ENCODE measurements at regions not wholly inside any gene's neighbourhood (a gene's known extent, or its start where the extent isn't known, plus 50 kb on each side); places are given as distances from the start of the nearest gene placed in this dataset.

DNA sequence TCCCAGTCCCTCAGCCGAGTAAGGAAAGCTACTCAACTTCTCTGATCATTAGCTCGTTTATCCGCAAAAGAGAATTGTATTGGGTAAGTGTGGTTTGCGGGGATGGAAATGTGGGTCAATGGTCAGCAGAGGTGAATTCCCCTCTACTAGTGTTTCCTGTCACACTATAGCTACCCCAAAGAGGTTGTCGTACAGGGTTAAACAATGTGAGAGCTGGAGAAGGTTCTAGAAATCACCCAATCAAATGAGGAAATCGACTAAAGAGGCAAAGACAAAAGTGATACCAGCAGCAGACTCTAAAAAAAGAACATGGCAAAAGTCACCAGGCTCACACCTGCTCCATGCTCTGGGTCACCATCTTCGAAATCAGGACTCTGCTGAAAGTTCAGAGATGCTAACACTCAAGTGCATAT is 144.7 kb upstream of the ITGA4 start:
- H3K36me3 Mint-ChIP-seq (ENCODE audit: low read depth), result no peaks in the 10 kb centered on the region
- peak; percentile 66 for DNase-seq
- H3K4me1 Mint-ChIP-seq, result peaks cover 50% of the 10 kb centered on the region
- peak overlapping the region; percentile 90 for H3K27ac Mint-ChIP-seq
- peak overlapping the region; percentile 67 for H3K4me3 Mint-ChIP-seq
- ChIA-PET POLR2A (interaction anchor here (0.7 to 11.8 kb wide), 23 partner anchors 8 to 333 kb away, joined by 3 to 611 read pairs (median 7); partner anchors contain the start of gene ITGA4), CTCF (interaction anchor here (0.8 to 7.4 kb wide), 10 partner anchors 8 to 332 kb away, joined by 3 to 59 read pairs (median 4); partner anchors contain the start of genes ITGA4 and UBE2E3)
- H3K9me3 Mint-ChIP-seq, result no peaks in the 10 kb centered on the region
- H3K27me3 Mint-ChIP-seq, result no peaks in the 10 kb centered on the region

DNA sequence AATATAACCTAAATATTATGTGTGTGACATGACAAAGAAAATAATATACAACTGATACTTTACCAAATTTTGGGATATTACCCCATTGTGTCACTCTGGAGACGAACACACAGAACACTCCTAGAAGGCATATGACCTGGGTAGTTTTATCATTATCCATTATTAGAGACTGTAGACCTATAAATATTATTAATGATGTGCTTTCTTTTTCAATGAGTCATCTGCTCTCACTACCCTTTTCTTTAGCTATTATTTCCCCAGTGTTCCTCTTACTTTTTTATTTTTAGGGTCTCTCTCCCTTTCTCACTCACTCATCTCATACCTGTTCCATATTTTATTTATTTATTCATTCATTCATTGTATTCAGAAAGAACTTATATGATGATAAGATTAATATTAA is 143.3 kb upstream of the ITGA4 start:
- DNase-seq, result no peak
- no peaks in the 10 kb centered on the region for H3K27me3 Mint-ChIP-seq
- no peaks in the 10 kb centered on the region for H3K36me3 Mint-ChIP-seq (ENCODE audit: low read depth)
- CTCF ChIA-PET, result interaction anchor here (1.2 to 7.4 kb wide), 3 partner anchors 26 to 143 kb away, joined by 3 to 59 read pairs (median 3); partner anchors contain the start of gene ITGA4
- H3K4me1 Mint-ChIP-seq, result peaks cover 37% of the 10 kb centered on the region
- peak overlapping the region; percentile 90 for H3K27ac Mint-ChIP-seq
- no peaks in the 10 kb centered on the region for H3K9me3 Mint-ChIP-seq
- no peak overlapping the region for H3K4me3 Mint-ChIP-seq
- POLR2A ChIA-PET, result interaction anchor here (0.8 to 11.8 kb wide), 10 partner anchors 8 to 188 kb away, joined by 3 to 611 read pairs (median 10); partner anchors contain the start of gene ITGA4

DNA sequence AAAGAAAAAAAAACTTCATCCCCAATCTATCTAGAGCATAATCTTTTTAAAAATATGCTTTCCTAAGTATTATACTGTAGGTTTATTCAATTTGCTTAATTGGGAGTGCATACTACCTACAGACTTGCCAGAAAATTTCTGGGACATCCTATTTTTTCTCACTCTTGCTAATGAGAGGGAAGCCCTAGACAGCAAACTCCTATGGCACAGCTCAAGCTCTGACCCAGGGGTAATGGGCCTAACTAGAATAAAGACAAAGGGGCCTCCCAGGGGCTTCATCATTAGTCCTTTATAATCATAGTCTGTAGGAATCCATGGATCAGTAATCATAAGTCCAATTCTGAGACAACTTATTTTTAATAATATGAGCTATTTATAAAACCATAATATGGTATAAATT is 142.6 kb upstream of the ITGA4 start:
- CTCF ChIA-PET, result interaction anchor here (1.2 to 7.4 kb wide), 3 partner anchors 25 to 143 kb away, joined by 3 to 59 read pairs (median 3); partner anchors contain the start of gene ITGA4
- DNase-seq, result no peak
- POLR2A ChIA-PET, result interaction anchor here (0.8 to 11.8 kb wide), 7 partner anchors 9 to 189 kb away, joined by 3 to 611 read pairs (median 16); partner anchors contain the start of gene ITGA4
- no peaks in the 10 kb centered on the region for H3K9me3 Mint-ChIP-seq
- no peaks in the 10 kb centered on the region for H3K27me3 Mint-ChIP-seq
- H3K4me3 Mint-ChIP-seq, result no peak overlapping the region
- H3K27ac Mint-ChIP-seq, result peak overlapping the region; percentile 90
- peaks cover 2% of the 10 kb centered on the region for H3K36me3 Mint-ChIP-seq (ENCODE audit: low read depth)
- H3K4me1 Mint-ChIP-seq, result peaks cover 33% of the 10 kb centered on the region

DNA sequence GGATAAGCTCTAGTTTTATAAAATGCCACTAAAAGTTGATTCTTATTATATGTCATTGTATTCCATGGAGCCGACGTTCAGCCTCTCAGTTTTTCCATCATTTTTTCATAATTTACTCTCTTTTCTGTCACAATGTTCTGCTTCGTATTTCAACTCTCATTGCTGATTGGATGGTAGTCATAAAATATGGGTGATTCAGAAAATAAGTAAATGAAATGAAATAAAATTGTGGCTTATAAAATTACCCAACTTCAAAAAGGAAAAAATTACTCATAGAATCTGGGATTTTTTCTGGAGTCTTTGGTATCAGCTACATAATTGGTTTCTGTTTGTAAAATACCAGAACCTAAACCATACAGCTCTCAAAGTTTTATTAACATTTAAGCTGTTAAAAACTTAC is 139.7 kb upstream of the ITGA4 start:
- Mint-ChIP-seq H3K27ac (no peak overlapping the region), H3K36me3 (ENCODE audit: low read depth) (peaks cover 10% of the 10 kb centered on the region), H3K4me1 (peaks cover 22% of the 10 kb centered on the region), H3K9me3 (no peaks in the 10 kb centered on the region), H3K27me3 (no peaks in the 10 kb centered on the region), H3K4me3 (no peak overlapping the region)
- no peak for DNase-seq
- ChIA-PET CTCF (interaction anchor here (0.8 to 2.1 kb wide), 2 partner anchors 10 to 173 kb away, joined by 3 to 6 read pairs; no protein-coding TSS in a partner anchor), POLR2A (interaction anchor here (1.3 kb wide), 1 partner anchor 139 kb away, joined by 3 read pairs; the partner anchor contains the start of gene ITGA4)

DNA sequence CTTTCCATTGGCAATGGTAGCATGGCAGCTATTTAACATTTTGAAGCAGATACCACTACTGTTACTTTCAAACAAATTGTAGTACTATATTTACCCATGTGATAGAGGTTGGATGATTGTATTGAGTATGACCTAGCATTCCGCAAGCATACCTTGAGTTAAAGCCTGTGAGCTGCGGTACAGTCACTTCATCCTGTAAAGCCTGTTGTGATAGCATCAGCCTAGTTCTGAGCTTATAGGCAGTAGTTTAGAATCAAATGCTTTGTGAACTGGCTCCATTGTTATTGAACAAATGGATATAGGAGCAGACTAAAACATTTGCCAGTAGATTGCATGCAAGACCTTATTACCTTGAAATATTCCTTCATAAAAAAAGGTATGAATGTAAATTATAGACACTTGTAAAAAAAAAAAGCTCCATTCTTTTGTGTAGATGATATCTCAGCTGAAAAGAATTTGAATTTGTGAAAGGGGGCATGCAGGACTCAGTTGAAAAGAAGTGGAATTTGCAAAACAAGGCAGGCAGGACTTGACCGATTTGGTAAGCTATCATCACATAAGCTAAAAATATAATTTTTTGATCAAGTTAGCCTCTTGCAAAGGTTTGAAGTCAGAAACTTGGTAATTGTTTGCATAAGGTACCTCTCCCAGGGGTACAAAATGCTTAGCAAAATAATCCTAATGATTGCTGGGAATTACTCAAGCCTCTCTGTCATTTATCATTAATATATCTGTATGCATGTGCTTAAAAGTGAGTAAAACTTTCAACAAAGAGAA is 138.5 kb upstream of the ITGA4 start:
- Mint-ChIP-seq H3K4me3 (no peak overlapping the region), H3K4me1 (peaks cover 10% of the 10 kb centered on the region), H3K9me3 (peaks cover 7% of the 10 kb centered on the region), H3K36me3 (ENCODE audit: low read depth) (peaks cover 18% of the 10 kb centered on the region), H3K27me3 (no peaks in the 10 kb centered on the region), H3K27ac (no peak overlapping the region)
- ChIA-PET POLR2A (interaction anchor here (0.9 to 1.9 kb wide), 6 partner anchors 9 to 153 kb away, joined by 3 to 6 read pairs (median 3); partner anchors contain the start of gene ITGA4), CTCF (interaction anchor here (0.8 to 2.1 kb wide), 3 partner anchors 8 to 396 kb away, joined by 3 to 6 read pairs (median 3); no protein-coding TSS in a partner anchor)
- DNase-seq, result no peak

DNA sequence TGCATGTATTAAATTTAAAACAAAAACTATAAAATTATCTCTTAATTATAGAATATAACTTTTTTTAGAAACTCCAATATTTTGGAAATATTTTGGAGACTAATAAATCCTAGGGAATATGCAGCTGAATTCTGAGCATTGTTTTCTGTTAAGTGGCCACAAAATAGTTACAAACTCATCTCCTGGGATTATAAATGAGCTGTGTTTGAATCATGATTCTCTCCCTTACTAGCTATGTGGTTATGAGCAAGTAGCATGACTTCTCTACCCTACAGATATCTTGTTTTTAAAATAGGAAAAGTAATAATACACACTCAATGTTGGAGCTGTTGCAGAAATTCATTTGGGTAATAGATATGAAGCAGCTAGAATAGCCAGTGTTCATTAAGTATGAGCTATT is 137.9 kb upstream of the ITGA4 start:
- H3K36me3 Mint-ChIP-seq (ENCODE audit: low read depth), result peaks cover 22% of the 10 kb centered on the region
- H3K27me3 Mint-ChIP-seq, result no peaks in the 10 kb centered on the region
- no peak for DNase-seq
- H3K4me1 Mint-ChIP-seq, result peaks cover 5% of the 10 kb centered on the region
- ChIA-PET POLR2A (interaction anchor here (0.9 to 1.9 kb wide), 3 partner anchors 14 to 137 kb away, joined by 3 to 5 read pairs (median 3); partner anchors contain the start of gene ITGA4), CTCF (interaction anchor here (0.6 to 2.1 kb wide), 5 partner anchors 8 to 416 kb away, joined by 3 to 6 read pairs (median 3); no protein-coding TSS in a partner anchor)
- no peak overlapping the region for H3K27ac Mint-ChIP-seq
- H3K9me3 Mint-ChIP-seq, result peaks cover 10% of the 10 kb centered on the region
- H3K4me3 Mint-ChIP-seq, result no peak overlapping the region

DNA sequence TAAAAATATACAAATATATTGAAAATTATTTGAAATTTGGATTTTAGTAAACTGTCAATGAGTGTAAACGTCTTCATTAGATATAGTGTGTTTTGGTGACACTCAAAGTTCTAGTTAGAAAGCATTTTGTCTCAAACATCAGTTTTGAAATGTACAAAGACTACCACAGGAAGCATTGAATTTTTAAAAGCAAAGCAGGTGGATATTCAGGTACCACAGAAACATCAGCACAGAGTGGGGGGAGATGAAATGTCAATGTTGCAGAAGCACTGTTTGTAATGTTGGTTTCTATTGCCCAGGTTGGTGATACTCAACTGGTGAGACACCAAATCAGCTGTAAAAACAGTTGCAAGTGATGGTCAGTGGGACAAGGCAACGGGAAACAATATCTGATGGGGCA is 136.5 kb upstream of the ITGA4 start:
- ChIA-PET CTCF (interaction anchor here (1.4 kb wide), 1 partner anchor 47 kb away, joined by 4 read pairs; no protein-coding TSS in a partner anchor), POLR2A (interaction anchor here (1.1 to 1.9 kb wide), 3 partner anchors 22 to 136 kb away, joined by 3 to 5 read pairs (median 3); partner anchors contain the start of gene ITGA4)
- H3K4me1 Mint-ChIP-seq, result peaks cover 3% of the 10 kb centered on the region
- H3K27me3 Mint-ChIP-seq, result no peaks in the 10 kb centered on the region
- peaks cover 25% of the 10 kb centered on the region for H3K36me3 Mint-ChIP-seq (ENCODE audit: low read depth)
- H3K4me3 Mint-ChIP-seq, result no peak overlapping the region
- H3K9me3 Mint-ChIP-seq, result peaks cover 12% of the 10 kb centered on the region
- DNase-seq, result no peak
- no peak overlapping the region for H3K27ac Mint-ChIP-seq

DNA sequence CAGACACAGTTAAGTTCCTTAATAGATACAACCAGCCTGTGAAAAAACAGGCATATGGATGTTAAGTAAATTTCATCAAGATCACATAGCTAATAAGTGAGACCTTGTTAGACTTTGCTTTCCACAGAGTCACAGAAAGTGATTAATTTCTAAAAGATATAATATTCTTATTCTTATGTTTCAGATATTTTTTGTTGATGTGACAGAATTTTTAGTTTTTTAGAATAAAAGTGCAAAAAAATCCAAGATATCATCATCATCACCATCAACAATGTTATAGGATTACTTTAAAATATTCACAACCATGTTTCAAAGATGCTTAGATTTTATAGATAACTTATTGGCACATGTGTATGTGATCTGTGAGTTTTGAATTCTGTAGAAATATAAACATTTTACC is 132.3 kb upstream of the ITGA4 start:
- CTCF ChIA-PET, result no interaction called here

DNA sequence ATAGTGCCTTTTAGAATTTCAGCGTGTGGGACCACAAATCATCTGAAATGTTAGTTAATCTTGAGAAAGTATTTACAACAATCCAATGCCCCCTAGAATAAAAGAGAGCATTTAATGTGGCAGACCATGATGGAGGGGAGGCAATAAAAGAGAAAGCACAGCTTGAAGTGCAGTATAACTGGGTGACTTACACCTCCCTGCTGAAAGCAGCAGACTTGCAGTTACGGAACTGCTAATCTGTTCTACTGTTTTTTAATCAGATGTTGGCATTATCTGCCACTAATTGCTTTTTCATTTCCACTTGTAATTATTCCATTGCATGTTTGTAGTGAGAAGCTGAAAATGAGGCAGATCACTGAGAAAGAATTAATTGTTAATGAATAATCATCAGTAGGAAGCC is 130.5 kb upstream of the ITGA4 start:
- H3K27me3 Mint-ChIP-seq, result no peaks in the 10 kb centered on the region
- peaks cover 2% of the 10 kb centered on the region for H3K4me1 Mint-ChIP-seq
- H3K36me3 Mint-ChIP-seq (ENCODE audit: low read depth), result peaks cover 51% of the 10 kb centered on the region
- no peak overlapping the region for H3K27ac Mint-ChIP-seq
- DNase-seq, result no peak
- no peak overlapping the region for H3K4me3 Mint-ChIP-seq
- POLR2A ChIA-PET, result no interaction called here
- peaks cover 38% of the 10 kb centered on the region for H3K9me3 Mint-ChIP-seq
- CTCF ChIA-PET, result interaction anchor here (1.8 kb wide), 1 partner anchor 8 kb away, joined by 6 read pairs; no protein-coding TSS in a partner anchor

More for the DNA sequence above, 132.3 kb upstream of the ITGA4 start:
- POLR2A ChIA-PET, result interaction anchor here (2.6 kb wide), 1 partner anchor 13 kb away, joined by 9 read pairs; no protein-coding TSS in a partner anchor
- no peak overlapping the region for H3K27ac Mint-ChIP-seq
- peaks cover 47% of the 10 kb centered on the region for H3K36me3 Mint-ChIP-seq (ENCODE audit: low read depth)
- no peak overlapping the region for H3K4me3 Mint-ChIP-seq
- no peaks in the 10 kb centered on the region for H3K27me3 Mint-ChIP-seq
- DNase-seq, result no peak
- peaks cover 30% of the 10 kb centered on the region for H3K9me3 Mint-ChIP-seq
- H3K4me1 Mint-ChIP-seq, result peaks cover 3% of the 10 kb centered on the region

DNA sequence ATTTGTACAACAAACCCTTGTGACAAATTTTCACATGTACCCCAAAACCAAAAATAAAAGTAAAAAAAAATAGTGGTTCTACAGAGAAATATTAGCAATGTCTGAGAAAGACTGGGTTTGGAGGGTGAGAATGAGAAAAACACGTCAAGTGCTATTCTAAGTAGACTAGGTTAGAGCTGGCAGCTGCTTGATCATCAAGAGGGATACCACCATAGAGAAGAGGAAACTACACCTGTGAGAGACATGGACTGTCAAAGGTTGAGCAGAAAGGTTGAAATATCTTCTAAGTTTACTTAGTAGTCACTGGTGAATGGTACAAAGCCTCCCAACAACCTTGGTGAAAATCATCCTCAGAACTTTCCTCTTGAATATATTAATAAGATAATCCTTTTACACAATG is 126.9 kb upstream of the ITGA4 start:
- Mint-ChIP-seq H3K4me1 (peaks cover 12% of the 10 kb centered on the region), H3K36me3 (ENCODE audit: low read depth) (peaks cover 42% of the 10 kb centered on the region), H3K27ac (no peak overlapping the region), H3K27me3 (no peaks in the 10 kb centered on the region), H3K4me3 (no peak overlapping the region), H3K9me3 (peaks cover 31% of the 10 kb centered on the region)
- POLR2A ChIA-PET, result interaction anchor here (1.1 kb wide), 1 partner anchor 20 kb away, joined by 3 read pairs; no protein-coding TSS in a partner anchor
- CTCF ChIA-PET, result no interaction called here
- DNase-seq, result no peak

DNA sequence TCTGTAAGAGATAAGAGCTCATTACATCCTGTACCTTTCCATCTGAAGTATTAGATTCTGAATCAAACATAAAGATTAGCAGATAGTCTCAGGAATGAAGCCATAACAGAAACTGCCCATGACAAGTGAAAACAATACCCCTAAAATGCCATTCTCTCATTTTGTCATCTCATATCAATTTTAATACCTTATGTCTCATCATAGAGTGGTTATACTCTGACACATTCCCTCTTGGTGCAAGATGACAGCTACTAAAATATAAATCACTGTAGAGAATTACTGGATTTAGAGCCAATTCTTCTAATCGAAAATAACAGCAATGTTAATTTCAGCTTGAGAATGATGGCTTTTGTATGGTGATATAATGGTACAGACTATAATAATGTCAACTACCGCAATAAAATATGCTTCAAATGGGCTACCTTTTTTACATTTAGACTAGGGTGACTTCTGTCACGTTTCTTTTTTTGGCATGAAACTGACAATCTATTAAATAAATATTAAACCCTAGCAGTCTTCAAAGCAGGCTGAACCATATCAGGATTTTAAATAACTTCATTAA is 125.1 kb upstream of the ITGA4 start:
- H3K4me1 Mint-ChIP-seq, result peaks cover 10% of the 10 kb centered on the region
- no peaks in the 10 kb centered on the region for H3K27me3 Mint-ChIP-seq
- ChIA-PET CTCF (no interaction called here), POLR2A (no interaction called here)
- H3K27ac Mint-ChIP-seq, result no peak overlapping the region
- peaks cover 31% of the 10 kb centered on the region for H3K9me3 Mint-ChIP-seq
- H3K36me3 Mint-ChIP-seq (ENCODE audit: low read depth), result peaks cover 35% of the 10 kb centered on the region
- no peak for DNase-seq
- no peak overlapping the region for H3K4me3 Mint-ChIP-seq

DNA sequence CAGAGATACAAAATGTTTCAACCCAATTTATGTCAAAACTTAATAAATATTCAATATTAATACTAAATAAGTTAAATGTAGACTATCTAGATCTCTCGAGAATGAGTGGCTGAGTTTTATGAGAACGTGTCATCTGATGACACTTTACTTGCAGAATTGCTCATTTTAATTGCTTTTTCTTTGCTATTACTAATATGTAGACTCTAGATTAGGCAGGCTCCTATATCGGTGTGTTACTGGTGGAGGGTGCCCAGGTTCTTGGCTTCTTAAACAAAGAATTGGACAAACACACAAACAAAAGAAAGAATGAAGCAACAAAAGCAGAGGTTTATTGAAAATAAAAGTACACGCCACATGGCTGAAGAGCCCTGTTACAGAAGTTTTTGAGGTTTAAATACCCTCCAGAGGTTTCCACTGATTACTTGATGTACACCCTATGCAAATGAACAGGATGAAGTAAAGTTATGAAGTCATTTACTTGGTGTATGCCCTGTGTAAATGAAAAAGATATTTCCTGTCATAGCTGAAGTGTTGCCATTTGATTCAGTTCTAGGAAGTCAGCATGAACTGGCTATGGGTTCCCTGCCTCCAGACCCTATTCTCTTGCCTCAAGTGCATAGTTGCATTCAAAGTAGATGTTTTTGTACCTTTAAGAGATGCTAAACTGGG is 122.9 kb upstream of the ITGA4 start:
- ChIA-PET POLR2A (interaction anchor here (1.0 kb wide), 1 partner anchor 124 kb away, joined by 3 read pairs; no protein-coding TSS in a partner anchor), CTCF (no interaction called here)
- Mint-ChIP-seq H3K27ac (no peak overlapping the region), H3K36me3 (ENCODE audit: low read depth) (peaks cover 27% of the 10 kb centered on the region), H3K4me3 (no peak overlapping the region), H3K9me3 (peaks cover 21% of the 10 kb centered on the region), H3K27me3 (no peaks in the 10 kb centered on the region), H3K4me1 (peaks cover 10% of the 10 kb centered on the region)
- no peak for DNase-seq
